BLaER1 (cell line): ENCODE measurements at regions not wholly inside any gene's neighbourhood (a gene's known extent, or its start where the extent isn't known, plus 50 kb on each side); places are given as distances from the start of the nearest gene placed in this dataset.
A peak's percentile ranks its signal among the peaks of the same experiment; 100 is the strongest.
"Not testable (repeated sequence)": the region's sequence is repeated elsewhere in the genome, so short reads cannot be mapped to it uniquely, and the experiment has no call there.

Experiments
- H3K27ac ChIP-seq: shearing (Covaris generic); formaldehyde crosslinking; 2 replicates; pipeline ENCODE4 v1.8.1; 2022
- H3K27me3 ChIP-seq: shearing (Covaris generic); formaldehyde crosslinking; 2 replicates; pipeline ENCODE4 v1.8.1; 2022
- H3K36me3 ChIP-seq: shearing (Covaris generic); formaldehyde crosslinking; 2 replicates; pipeline ENCODE4 v1.8.1; 2022
- H3K4me1 ChIP-seq: shearing (Covaris generic); formaldehyde crosslinking; 2 replicates; pipeline ENCODE4 v1.8.1; 2022
- H3K4me2 ChIP-seq: shearing (Covaris generic); formaldehyde crosslinking; 2 replicates; pipeline ENCODE4 v1.8.1; 2022
- H3K4me3 ChIP-seq: shearing (Covaris generic); formaldehyde crosslinking; 2 replicates; pipeline ENCODE4 v1.8.1; 2022
- H3K9ac ChIP-seq: shearing (Covaris generic); formaldehyde crosslinking; 2 replicates; pipeline ENCODE4 v1.8.1; 2022
- H3K9me3 ChIP-seq: shearing (Covaris generic); formaldehyde crosslinking; 2 replicates; pipeline ENCODE4 v1.8.1; 2022
- H4K20me1 ChIP-seq: shearing (Covaris generic); formaldehyde crosslinking; 2 replicates; pipeline ENCODE4 v1.8.1; 2022
- Cebpa-rat ChIP-seq: shearing (Covaris generic); IDR thresholded peaks from 2 replicates; pipeline ENCODE4 v1.8.1; 2022

DNA sequence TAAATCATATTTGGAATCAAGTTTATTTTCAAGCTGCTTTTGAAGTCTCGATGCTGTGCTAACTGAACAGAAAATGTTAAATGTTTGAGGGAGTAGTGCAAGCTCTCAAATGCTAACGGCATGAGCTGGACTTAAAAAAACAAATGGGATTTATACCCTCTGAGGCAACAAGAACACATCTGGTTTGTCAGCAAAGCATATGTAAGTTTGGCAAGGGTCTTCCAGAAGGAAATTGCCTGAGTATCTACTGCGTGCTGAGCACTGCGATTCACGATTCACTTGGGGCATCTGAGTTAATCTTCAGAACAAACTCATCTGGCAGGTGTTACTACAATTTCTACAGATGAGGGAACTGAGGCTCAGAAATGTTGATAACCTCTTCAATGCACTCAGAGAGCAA is 98.4 kb upstream of the C9orf72 start:
- Histone ChIP-seq H3K27ac (no peak overlapping the region), H3K9ac (no peak overlapping the region), H3K4me1 (peaks cover 9% of the 10 kb centered on the region)

DNA sequence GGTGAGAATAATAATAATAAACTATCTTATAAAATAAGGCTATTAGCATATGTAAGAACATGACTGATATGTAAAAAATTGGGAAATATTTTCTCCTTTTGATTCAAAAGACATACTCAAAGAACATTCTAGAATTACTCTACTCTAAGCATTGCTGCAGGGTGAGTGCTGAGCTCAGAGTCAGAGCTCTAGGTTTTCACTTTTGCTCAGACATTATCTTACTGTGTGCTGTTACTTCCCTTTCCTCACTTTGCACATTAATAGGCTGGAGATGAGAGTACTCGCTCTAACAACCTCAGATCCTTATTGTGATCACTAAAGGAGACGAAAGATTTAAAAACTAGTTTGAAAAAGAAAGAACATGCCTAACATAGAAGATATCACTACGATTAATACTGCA is 99.4 kb upstream of the C9orf72 start:
- no peaks in the 10 kb centered on the region for H3K36me3 ChIP-seq
- no peak overlapping the region for H3K27ac ChIP-seq
- no peaks in the 10 kb centered on the region for H3K27me3 ChIP-seq
- no peak overlapping the region for H3K9ac ChIP-seq
- H4K20me1 ChIP-seq, result no peaks in the 10 kb centered on the region
- TF ChIP-seq Cebpa-rat, result no peak
- no peak overlapping the region for H3K4me2 ChIP-seq
- no peak overlapping the region for H3K4me3 ChIP-seq
- H3K4me1 ChIP-seq, result peaks cover 9% of the 10 kb centered on the region
- no peaks in the 10 kb centered on the region for H3K9me3 ChIP-seq

More for the DNA sequence above, 98.4 kb upstream of the C9orf72 start:
- Histone ChIP-seq H3K27me3 (no peaks in the 10 kb centered on the region), H3K9me3 (no peaks in the 10 kb centered on the region), H3K4me3 (no peak overlapping the region), H3K36me3 (no peaks in the 10 kb centered on the region), H4K20me1 (no peaks in the 10 kb centered on the region), H3K4me2 (no peak overlapping the region)
- no peak for TF ChIP-seq Cebpa-rat

DNA sequence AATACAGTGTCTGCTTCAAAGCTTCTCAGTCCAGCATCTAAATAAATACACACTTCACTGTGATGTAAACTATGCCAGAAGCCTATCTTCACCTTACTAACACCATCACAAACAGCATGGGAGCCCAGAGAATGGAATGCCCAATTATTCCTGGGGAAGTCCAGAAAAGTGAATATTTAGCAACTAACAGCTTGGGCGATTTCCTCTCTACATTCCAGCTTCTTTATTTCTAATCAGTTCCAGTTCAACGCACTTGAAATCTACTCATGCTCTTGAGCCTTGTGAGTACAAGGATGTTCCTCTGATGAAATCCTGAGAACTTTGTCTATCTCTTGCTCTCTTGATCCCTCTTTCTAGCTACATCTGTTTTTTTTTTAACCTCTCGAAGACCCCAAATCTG is 100.4 kb upstream of the C9orf72 start:
- no peaks in the 10 kb centered on the region for H3K9me3 ChIP-seq
- H3K4me1 ChIP-seq, result peaks cover 9% of the 10 kb centered on the region
- no peak for TF ChIP-seq Cebpa-rat
- no peak overlapping the region for H3K4me3 ChIP-seq
- H3K27me3 ChIP-seq, result no peaks in the 10 kb centered on the region
- peak overlapping the region; percentile 45 for H3K4me2 ChIP-seq
- no peaks in the 10 kb centered on the region for H4K20me1 ChIP-seq
- no peaks in the 10 kb centered on the region for H3K36me3 ChIP-seq
- no peak overlapping the region for H3K27ac ChIP-seq
- no peak overlapping the region for H3K9ac ChIP-seq

DNA sequence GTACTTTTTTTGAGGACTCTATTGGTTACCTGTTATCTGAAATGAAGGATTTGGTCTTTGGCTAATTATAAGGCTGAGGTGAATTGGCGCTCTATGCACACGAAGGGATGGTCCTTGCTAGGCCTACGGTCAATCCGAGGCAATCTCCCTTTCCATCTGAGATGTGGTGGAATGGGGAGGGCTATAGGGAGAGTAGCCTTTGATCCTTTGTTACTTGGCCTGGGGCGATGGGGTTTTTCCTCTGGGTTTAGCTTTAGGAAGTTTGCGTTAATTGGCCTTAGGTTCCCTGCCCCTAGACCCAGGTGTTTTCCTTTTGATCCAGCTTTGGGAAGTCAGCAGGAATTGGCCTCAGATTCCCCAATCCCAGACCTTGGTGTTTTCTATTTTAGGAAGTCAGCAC is 102.1 kb upstream of the C9orf72 start:
- Histone ChIP-seq H3K4me2 (no peak overlapping the region), H3K9me3 (no peaks in the 10 kb centered on the region), H3K36me3 (no peaks in the 10 kb centered on the region), H3K4me1 (peaks cover 9% of the 10 kb centered on the region), H3K27ac (no peak overlapping the region), H3K9ac (no peak overlapping the region), H3K4me3 (no peak overlapping the region), H3K27me3 (no peaks in the 10 kb centered on the region), H4K20me1 (no peaks in the 10 kb centered on the region)
- no peak for TF ChIP-seq Cebpa-rat

DNA sequence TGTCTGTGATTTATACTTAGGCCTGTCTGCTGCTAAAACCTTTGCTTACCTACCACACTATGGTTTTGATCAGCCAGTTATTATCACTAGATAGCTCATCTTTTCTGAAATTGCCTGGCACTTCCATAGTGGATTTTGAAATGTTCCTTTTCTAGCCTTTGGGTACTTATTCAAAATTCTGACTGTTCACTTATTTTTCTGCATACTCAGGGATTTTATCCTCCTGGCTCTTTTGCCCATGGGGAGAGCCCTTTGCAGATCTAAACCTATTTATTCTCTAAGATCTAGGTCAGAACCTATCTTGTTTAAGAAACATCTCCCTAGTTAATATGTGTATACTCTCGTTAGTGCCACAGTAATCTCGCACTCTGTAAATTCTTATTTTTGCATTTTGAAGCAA is 103.5 kb upstream of the C9orf72 start:
- Histone ChIP-seq H3K4me3 (no peak overlapping the region), H3K4me2 (no peak overlapping the region), H3K27me3 (no peaks in the 10 kb centered on the region), H3K9me3 (no peaks in the 10 kb centered on the region), H3K9ac (no peak overlapping the region), H3K4me1 (peaks cover 9% of the 10 kb centered on the region), H3K27ac (no peak overlapping the region), H3K36me3 (no peaks in the 10 kb centered on the region), H4K20me1 (no peaks in the 10 kb centered on the region)
- no peak for TF ChIP-seq Cebpa-rat

DNA sequence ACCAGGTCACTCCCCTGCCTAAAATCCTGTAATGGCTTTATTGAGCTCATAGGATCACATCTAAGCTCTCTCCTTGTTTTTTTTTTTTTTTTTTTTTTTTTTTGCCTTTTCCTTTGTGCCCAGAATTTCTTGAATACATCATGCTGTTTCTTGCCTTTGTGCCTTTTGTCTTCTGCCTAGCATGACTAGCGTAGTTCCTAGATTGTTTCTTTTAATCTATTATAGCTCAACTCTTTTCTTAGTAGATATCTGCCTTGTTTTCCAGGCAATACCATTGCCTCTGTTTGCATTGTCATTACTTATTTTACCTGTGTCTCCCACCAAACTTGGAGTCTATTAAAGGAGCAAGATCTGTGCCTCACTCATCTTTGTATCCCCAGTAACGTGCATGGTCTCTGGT is 106.1 kb upstream of the C9orf72 start:
- Histone ChIP-seq H4K20me1 (no peaks in the 10 kb centered on the region), H3K4me3 (no peak overlapping the region), H3K4me1 (no peaks in the 10 kb centered on the region), H3K9me3 (no peaks in the 10 kb centered on the region), H3K27ac (no peak overlapping the region), H3K27me3 (no peaks in the 10 kb centered on the region), H3K9ac (no peak overlapping the region), H3K4me2 (no peak overlapping the region), H3K36me3 (no peaks in the 10 kb centered on the region)
- no peak for TF ChIP-seq Cebpa-rat

DNA sequence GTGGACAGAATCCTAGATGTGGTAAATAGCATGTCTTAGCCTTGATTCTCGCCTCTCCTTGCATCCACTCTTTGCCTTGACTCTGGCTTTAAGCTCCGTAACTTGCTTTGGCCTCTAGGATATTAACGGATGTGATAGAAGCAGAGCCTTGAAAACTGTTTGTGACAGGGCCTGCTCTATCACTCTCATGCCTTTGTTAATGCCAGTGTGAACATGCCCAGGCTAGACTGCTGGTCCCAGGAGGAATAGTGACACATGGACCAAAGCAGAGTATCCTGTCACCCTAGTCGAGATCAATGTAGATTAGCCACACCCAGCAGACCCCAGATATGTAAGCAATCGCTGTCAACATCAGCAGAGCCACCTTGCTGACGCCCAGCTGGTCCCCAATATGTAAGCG is 109.9 kb upstream of the C9orf72 start:
- Histone ChIP-seq H3K9ac (no peak overlapping the region), H3K27ac (no peak overlapping the region), H3K4me2 (no peak overlapping the region), H3K9me3 (no peaks in the 10 kb centered on the region), H3K36me3 (no peaks in the 10 kb centered on the region), H3K27me3 (no peaks in the 10 kb centered on the region), H3K4me1 (no peaks in the 10 kb centered on the region), H3K4me3 (no peak overlapping the region), H4K20me1 (no peaks in the 10 kb centered on the region)
- TF ChIP-seq Cebpa-rat, result no peak

DNA sequence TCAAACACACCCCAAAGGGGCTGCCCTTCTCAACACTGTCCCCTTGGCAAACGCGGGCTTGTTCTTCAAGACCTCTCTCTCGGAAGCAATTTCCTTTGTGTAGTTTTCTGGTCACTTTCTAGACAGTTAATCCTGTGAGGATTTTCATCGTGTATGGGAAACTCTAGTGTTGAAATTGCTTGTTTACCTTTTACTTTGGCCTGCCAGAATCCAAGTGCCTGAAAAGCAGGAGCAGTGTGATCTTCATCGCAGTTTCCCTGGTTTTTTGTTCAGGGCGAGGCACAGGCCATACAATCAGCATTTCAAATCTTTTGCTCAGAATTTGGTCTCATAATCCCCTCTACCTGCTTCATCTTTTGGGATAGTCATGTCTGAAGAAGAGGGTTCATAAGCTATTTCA is 115.7 kb upstream of the C9orf72 start:
- Histone ChIP-seq H3K9me3 (no peaks in the 10 kb centered on the region), H3K4me2 (no peak overlapping the region), H3K4me3 (no peak overlapping the region), H3K27me3 (no peaks in the 10 kb centered on the region), H4K20me1 (no peaks in the 10 kb centered on the region), H3K9ac (no peak overlapping the region), H3K27ac (no peak overlapping the region), H3K4me1 (no peaks in the 10 kb centered on the region), H3K36me3 (no peaks in the 10 kb centered on the region)
- TF ChIP-seq Cebpa-rat, result no peak

DNA sequence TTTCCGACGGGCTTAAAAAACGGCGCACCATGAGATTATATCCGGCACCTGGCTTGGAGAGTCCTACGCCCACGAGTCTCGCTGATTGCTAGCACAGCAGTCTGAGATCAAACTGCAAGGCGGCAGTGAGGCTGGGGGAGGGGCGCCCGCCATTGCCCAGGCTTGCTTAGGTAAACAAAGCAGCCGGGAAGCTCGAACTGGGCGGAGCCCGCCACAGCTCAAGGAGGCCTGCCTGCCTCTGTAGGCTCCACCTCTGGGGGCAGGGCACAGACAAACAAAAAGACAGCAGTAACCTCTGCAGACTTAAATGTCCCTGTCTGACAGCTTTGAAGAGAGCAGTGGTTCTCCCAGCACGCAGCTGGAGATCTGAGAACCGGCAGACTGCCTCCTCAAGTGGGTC is 117.5 kb upstream of the C9orf72 start:
- not testable (repeated sequence) for H3K36me3 ChIP-seq, H3K27me3 ChIP-seq, H3K27ac ChIP-seq, H3K9ac ChIP-seq, H3K9me3 ChIP-seq, H3K4me2 ChIP-seq, H4K20me1 ChIP-seq, H3K4me3 ChIP-seq, H3K4me1 ChIP-seq

DNA sequence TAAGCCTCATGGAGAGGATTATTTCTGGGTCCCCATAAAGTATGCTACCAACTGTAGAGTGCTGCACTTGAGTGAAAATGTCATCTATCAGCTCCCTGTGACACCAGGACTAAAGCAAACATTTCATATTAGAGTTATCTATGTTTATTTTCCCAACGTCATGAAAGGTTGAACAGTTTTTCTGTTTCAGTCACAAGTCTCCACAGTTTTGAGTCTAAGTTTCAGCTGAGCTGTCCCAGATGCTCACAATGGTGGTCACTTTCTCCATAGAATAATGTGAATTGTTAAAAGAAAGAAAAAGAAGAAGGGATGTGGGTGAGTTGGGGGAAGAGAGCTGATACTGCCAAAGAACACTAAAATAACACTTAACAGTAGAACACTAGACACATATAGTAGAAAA is 126.3 kb upstream of the C9orf72 start:
- Histone ChIP-seq H3K4me3 (no peak overlapping the region), H3K4me2 (no peak overlapping the region), H3K36me3 (no peaks in the 10 kb centered on the region), H4K20me1 (no peaks in the 10 kb centered on the region), H3K27ac (no peak overlapping the region), H3K27me3 (no peaks in the 10 kb centered on the region), H3K4me1 (no peaks in the 10 kb centered on the region; the same call in 1 of the 2 replicates), H3K9me3 (no peaks in the 10 kb centered on the region), H3K9ac (no peak overlapping the region)
- TF ChIP-seq Cebpa-rat, result no peak

DNA sequence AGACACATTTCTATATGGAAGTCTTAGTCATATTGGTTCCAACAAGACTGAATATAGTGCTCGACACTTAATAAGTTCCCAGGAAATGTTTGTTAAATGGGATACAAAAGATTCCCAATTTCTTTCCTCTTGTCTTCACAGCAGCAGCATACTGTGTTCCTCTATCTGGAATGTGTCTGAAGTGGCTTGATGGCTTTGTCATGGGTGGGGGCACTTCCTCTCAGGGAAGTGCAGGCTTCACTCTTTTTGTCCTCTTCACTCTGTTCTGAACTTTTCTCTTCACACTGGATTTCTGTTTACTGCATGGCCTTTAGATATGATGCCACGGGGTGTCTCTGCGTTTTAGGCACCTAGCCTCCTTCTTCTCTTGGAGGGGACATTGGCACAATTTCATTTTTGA is 127.7 kb upstream of the C9orf72 start:
- H3K9ac ChIP-seq, result no peak overlapping the region
- TF ChIP-seq Cebpa-rat, result no peak
- no peak overlapping the region for H3K27ac ChIP-seq
- no peaks in the 10 kb centered on the region for H3K9me3 ChIP-seq
- no peaks in the 10 kb centered on the region for H3K36me3 ChIP-seq
- H3K4me1 ChIP-seq, result peaks cover 5% of the 10 kb centered on the region; the same call in 1 of the 2 replicates
- H3K4me2 ChIP-seq, result no peak overlapping the region
- H4K20me1 ChIP-seq, result no peaks in the 10 kb centered on the region
- no peak overlapping the region for H3K4me3 ChIP-seq
- no peaks in the 10 kb centered on the region for H3K27me3 ChIP-seq
